Smooth muscle cell (in vitro differentiated cells): ENCODE measurements at regions not wholly inside any gene's neighbourhood (a gene's known extent, or its start where the extent isn't known, plus 50 kb on each side); places are given as distances from the start of the nearest gene placed in this dataset.

Experiments
- DNase-seq: peaks from one replicate; lab custom pipeline; 2025; ENCODE audit not compliant: unreplicated experiment; lab: John Stamatoyannopoulos, UW
- H2AFZ ChIP-seq: fragments of 200-600 bp; sonication (generic); 2 replicates; pipeline ENCODE4 v1.6.0; 2016; ENCODE audit warnings: antibody characterized with exemption, low read depth, mild to moderate bottlenecking
- H3F3A ChIP-seq: fragments of 200-600 bp; sonication (generic); 2 replicates; pipeline ENCODE4 v1.6.0; 2017; ENCODE audit warnings: antibody characterized with exemption, low read depth
- H3K27ac ChIP-seq: fragments of 200-600 bp; sonication (generic); 2 replicates; pipeline ENCODE4 v1.5.1; 2016; ENCODE audit warnings: low read depth, mild to moderate bottlenecking
- H3K27me3 ChIP-seq: fragments of 200-600 bp; sonication (generic); 2 replicates; pipeline ENCODE4 v1.6.1; 2016; ENCODE audit warnings: low read depth, mild to moderate bottlenecking
- H3K36me3 ChIP-seq: fragments of 200-600 bp; sonication (generic); 2 replicates; pipeline ENCODE4 v1.5.1; 2016; ENCODE audit warnings: low read depth
- H3K4me1 ChIP-seq: fragments of 200-600 bp; sonication (generic); 2 replicates; pipeline ENCODE4 v1.5.1; 2016; ENCODE audit warnings: low read depth
- H3K4me2 ChIP-seq: fragments of 200-600 bp; sonication (generic); 2 replicates; pipeline ENCODE4 v1.6.0; 2016; ENCODE audit warnings: mild to moderate bottlenecking
- H3K4me3 ChIP-seq: fragments of 200-600 bp; sonication (generic); 2 replicates; pipeline ENCODE4 v1.5.1; 2016; ENCODE audit warnings: mild to moderate bottlenecking
- H3K79me2 ChIP-seq: fragments of 200-600 bp; sonication (generic); 2 replicates; pipeline ENCODE4 v1.6.0; 2016; ENCODE audit warnings: low read depth, mild to moderate bottlenecking
- H3K9ac ChIP-seq: fragments of 200-600 bp; sonication (generic); 2 replicates; pipeline ENCODE4 v1.6.0; 2016; ENCODE audit warnings: low read depth
- H3K9me3 ChIP-seq: fragments of 200-600 bp; sonication (generic); replicated peaks from 2 replicates; pipeline ENCODE4 v1.5.1; 2016; ENCODE audit warnings: low read depth
- H4K20me1 ChIP-seq: fragments of 200-600 bp; sonication (generic); 2 replicates; pipeline ENCODE4 v1.6.0; 2016; ENCODE audit warnings: low read depth
- WGBS: methylation state at CpG from one replicate; pipeline ENCODE4 v1.1.7; 2016; ENCODE audit warnings: low lambda C conversion rate; 5-methylcytosine and 5-hydroxymethylcytosine counted together
- TF ChIP-seq, protein P1 (sequence below): fragments of 200-600 bp; sonication (generic); IDR thresholded peaks from 2 replicates; pipeline ENCODE4 v1.5.1; 2017; ENCODE audit warnings: borderline replicate concordance, mild to moderate bottlenecking, antibody characterized with exemption; ENCODE audit not compliant: insufficient read depth, poor library complexity, severe bottlenecking

DNA sequence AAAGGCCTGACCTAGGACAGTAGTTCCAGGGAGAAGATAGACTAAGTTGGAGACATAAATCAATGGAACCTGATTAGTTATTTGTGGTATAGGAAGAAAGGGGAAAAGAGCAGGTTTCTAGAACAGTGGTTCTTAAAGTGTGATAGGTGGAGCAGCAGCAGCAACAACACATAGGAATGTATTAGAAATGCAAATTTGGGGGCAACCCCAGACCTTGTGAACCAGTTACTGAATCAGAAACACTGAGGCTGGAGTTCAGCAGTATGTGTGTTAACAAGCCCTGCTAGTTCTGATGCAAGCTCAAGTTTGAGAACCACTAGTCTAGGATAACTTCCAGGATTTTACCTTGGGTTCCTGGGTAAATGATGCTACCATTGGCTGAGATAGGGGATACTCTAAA is 308.7 kb downstream of the EMP1 start:
- no peak overlapping the region for H2AFZ ChIP-seq
- no peaks in the 10 kb centered on the region for H3K9me3 ChIP-seq
- H3K27me3 ChIP-seq = no peaks in the 10 kb centered on the region
- no peaks in the 10 kb centered on the region for H3K36me3 ChIP-seq
- no peak overlapping the region for H3K9ac ChIP-seq
- H3K79me2 ChIP-seq = no peaks in the 10 kb centered on the region
- H4K20me1 ChIP-seq = no peaks in the 10 kb centered on the region
- H3K4me3 ChIP-seq = no peak overlapping the region
- H3K4me2 ChIP-seq = no peak overlapping the region
- H3K4me1 ChIP-seq = peaks cover 19% of the 10 kb centered on the region
- DNase-seq = no peak
- H3K27ac ChIP-seq = peak overlapping the region; percentile 76
- TF ChIP-seq, protein P1, sequence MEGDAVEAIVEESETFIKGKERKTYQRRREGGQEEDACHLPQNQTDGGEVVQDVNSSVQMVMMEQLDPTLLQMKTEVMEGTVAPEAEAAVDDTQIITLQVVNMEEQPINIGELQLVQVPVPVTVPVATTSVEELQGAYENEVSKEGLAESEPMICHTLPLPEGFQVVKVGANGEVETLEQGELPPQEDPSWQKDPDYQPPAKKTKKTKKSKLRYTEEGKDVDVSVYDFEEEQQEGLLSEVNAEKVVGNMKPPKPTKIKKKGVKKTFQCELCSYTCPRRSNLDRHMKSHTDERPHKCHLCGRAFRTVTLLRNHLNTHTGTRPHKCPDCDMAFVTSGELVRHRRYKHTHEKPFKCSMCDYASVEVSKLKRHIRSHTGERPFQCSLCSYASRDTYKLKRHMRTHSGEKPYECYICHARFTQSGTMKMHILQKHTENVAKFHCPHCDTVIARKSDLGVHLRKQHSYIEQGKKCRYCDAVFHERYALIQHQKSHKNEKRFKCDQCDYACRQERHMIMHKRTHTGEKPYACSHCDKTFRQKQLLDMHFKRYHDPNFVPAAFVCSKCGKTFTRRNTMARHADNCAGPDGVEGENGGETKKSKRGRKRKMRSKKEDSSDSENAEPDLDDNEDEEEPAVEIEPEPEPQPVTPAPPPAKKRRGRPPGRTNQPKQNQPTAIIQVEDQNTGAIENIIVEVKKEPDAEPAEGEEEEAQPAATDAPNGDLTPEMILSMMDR = no peak
- H3F3A ChIP-seq = peaks cover 16% of the 10 kb centered on the region

DNA sequence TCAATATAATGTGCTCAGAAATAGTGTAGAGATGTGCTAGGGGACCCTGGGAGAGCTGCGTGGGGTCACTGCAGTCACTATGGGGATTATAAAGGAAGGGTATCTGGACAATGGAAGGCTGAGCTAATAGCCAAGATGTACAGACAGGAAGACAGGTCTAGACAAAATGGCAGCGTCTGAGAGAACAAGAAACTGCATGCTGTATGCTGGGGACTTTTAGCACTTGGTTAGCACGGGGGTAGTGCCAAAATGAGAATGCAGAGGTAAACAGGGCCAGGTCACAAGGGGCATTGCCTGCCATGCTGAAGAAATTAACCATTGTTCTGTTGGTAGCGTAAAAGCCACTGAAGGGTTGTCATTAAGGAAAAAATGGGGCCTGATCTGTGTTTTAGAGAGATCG is 308.2 kb downstream of the EMP1 start:
- Histone ChIP-seq H4K20me1 (no peaks in the 10 kb centered on the region), H3K9ac (no peak overlapping the region), H2AFZ (no peak overlapping the region), H3F3A (peaks cover 16% of the 10 kb centered on the region), H3K9me3 (no peaks in the 10 kb centered on the region), H3K4me3 (no peak overlapping the region), H3K36me3 (no peaks in the 10 kb centered on the region), H3K27ac (peak overlapping the region; percentile 76), H3K4me2 (peak overlapping the region; percentile 66), H3K4me1 (peaks cover 19% of the 10 kb centered on the region), H3K79me2 (no peaks in the 10 kb centered on the region), H3K27me3 (no peaks in the 10 kb centered on the region)
- 72% methylated on average over 5 of the region's 5 CpGs for WGBS
- DNase-seq = no peak
- TF ChIP-seq, protein P1 = no peak

DNA sequence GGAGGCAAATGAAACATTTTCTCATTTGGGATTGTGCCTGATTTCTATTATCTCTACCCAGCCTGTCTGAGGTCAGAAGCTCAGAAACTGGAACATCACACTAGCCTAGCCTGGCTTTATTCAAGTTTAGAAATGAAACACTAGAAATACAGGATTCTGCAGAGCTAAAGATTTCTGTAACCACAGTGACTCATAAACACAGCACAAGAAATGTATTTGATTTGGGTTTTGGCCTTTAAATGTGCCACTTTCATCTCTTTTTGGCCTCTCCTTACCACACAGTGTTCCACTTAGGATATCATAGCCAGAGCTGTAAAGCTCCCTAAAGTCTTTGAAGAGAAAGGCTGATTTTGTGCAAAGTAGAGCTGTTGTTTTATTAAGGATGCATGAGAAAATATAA is 307.5 kb downstream of the EMP1 start:
- no peaks in the 10 kb centered on the region for H3K36me3 ChIP-seq
- H3K4me1 ChIP-seq = peaks cover 19% of the 10 kb centered on the region
- H3K4me3 ChIP-seq = no peak overlapping the region
- no peaks in the 10 kb centered on the region for H3K9me3 ChIP-seq
- H3K9ac ChIP-seq = no peak overlapping the region
- TF ChIP-seq, protein P1 = no peak
- H2AFZ ChIP-seq = no peak overlapping the region
- DNase-seq = no peak
- peak overlapping the region; percentile 66 for H3K4me2 ChIP-seq
- peaks cover 16% of the 10 kb centered on the region for H3F3A ChIP-seq
- H3K27ac ChIP-seq = peak overlapping the region; percentile 76
- H3K79me2 ChIP-seq = no peaks in the 10 kb centered on the region
- no peaks in the 10 kb centered on the region for H3K27me3 ChIP-seq
- no peaks in the 10 kb centered on the region for H4K20me1 ChIP-seq

DNA sequence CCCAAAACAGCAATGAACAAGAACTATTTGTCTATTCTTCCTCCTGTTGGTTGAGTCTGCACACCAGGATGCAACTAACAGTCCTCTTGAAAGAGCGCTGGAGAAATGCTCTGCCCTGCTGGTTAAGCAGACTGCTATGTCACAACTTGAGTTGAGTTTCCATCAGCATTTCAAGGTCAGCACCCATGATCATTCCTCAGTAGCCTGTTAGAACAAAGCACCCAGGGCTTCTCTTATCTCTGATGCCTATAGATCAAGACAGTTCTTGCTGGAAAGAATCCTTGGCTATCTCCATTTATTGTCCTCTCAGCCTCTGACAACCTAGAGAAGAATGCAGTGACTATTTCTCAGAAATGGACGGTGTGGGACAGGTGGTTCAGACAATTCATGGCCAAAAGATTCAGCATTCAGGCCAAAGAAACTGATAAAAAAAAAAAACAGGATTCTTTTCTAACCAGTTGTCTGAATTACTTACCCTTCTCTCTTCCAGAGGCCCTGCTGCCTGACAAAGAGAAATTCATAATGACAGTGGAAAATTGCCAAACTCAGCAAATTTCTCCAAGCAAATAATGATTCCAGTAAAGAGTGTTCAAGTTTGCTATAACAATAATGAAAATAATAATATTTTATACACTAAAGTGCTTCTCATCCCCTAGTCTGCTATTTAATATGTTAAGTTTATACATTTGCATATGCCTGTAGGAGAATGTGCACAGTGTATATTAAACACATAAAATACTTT is 306.7 kb downstream of the EMP1 start:
- Histone ChIP-seq H3K4me1 (peaks cover 19% of the 10 kb centered on the region), H3K9me3 (no peaks in the 10 kb centered on the region), H3K36me3 (no peaks in the 10 kb centered on the region), H3K27me3 (no peaks in the 10 kb centered on the region), H3K79me2 (no peaks in the 10 kb centered on the region), H3F3A (peaks cover 16% of the 10 kb centered on the region), H3K27ac (no peak overlapping the region), H3K4me2 (no peak overlapping the region), H2AFZ (no peak overlapping the region), H4K20me1 (no peaks in the 10 kb centered on the region), H3K4me3 (no peak overlapping the region), H3K9ac (no peak overlapping the region)
- no peak for DNase-seq
- TF ChIP-seq, protein P1 = no peak
- WGBS = 66% methylated on average over 2 of the region's 2 CpGs
